ENCODE measurements at regions not wholly inside any gene's neighbourhood (a gene's known extent, or its start where the extent isn't known, plus 50 kb on each side); places are given as distances from the start of the nearest gene placed in this dataset.

DNA sequence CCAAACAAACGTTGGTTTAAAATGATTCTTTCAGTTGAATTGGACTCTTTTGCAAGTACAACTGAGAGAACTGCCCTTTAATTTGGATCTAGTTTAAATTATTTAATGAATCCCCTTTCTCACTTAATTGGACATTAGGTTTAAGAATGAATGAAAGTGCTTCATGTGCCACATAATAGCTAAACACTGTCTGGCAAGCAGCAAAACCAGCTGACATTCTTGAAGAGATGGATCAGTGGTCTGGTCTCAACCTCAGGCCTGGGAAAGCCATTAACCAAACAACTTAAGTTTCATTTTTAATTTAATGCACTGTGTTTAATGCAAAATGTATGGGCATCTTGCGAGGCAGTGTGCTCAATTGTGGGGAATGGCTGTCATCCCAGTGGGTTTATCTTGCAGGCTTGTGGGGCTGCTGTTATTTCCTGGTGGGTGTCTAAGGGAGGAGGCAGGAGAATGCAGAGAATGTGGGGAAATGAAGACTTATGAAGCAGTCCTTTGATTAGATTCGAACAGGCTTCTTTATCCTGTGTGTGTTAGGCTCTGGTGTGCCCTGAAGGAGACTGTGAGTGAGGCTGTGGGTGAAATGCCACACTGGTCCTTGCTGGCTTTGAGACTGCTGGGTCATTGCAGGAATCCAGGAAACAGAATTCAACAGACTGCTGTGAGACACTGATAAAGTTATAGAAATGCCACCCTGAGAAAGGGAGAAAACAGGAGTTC lies 144.1 kb upstream of the PELI2 start:
- H3K27me3 Mint-ChIP-seq (ENCODE audit: low read depth), result no peaks in the 10 kb centered on the region
- no peak overlapping the region for H3K4me3 Mint-ChIP-seq
- DNase-seq (ENCODE audit: low read depth, low spot score), result no peak
- TF ChIP-seq, protein P1, sequence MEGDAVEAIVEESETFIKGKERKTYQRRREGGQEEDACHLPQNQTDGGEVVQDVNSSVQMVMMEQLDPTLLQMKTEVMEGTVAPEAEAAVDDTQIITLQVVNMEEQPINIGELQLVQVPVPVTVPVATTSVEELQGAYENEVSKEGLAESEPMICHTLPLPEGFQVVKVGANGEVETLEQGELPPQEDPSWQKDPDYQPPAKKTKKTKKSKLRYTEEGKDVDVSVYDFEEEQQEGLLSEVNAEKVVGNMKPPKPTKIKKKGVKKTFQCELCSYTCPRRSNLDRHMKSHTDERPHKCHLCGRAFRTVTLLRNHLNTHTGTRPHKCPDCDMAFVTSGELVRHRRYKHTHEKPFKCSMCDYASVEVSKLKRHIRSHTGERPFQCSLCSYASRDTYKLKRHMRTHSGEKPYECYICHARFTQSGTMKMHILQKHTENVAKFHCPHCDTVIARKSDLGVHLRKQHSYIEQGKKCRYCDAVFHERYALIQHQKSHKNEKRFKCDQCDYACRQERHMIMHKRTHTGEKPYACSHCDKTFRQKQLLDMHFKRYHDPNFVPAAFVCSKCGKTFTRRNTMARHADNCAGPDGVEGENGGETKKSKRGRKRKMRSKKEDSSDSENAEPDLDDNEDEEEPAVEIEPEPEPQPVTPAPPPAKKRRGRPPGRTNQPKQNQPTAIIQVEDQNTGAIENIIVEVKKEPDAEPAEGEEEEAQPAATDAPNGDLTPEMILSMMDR (conservative IDR thresholded peaks at IDR 0.05), result no peak
- H3K9me3 Mint-ChIP-seq, result no peaks in the 10 kb centered on the region
- H3K27ac Mint-ChIP-seq (ENCODE audit: unreplicated experiment), result no peak overlapping the region
- peaks cover 21% of the 10 kb centered on the region for H3K4me1 Mint-ChIP-seq
- no peaks in the 10 kb centered on the region for H3K36me3 Mint-ChIP-seq (ENCODE audit: low read depth)

DNA sequence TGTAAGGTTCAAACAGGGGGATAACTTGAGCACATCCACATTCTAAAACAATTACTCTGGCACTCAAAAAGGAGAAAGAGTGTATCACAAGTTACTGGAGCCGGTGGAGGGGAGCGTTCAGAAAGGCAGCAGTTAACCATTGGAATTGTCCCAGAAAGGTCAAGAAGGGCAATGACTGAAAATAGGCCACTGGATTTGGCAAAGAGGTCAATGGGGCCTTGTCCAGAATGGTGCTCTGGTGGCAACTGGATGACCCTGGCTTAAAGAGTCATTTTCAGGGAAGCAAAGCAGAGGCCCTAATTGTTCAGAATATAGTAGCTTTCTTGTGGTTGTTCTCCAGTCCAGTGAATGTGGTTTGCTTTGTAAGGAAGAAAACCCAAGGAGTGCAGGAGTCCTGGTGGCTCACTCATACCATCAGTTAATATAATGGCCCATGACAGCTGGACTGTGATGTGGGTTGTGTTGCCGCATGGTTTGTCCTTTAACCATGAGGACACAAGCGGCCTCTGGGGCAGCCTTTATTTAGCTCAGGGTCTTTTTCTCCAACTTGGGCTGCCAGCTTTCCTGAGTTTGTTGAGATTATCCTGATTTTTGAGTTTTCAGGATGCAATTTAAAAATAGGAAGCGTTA lies 142.8 kb upstream of the PELI2 start:
- DNase-seq (ENCODE audit: low read depth, low spot score), result no peak
- no peak overlapping the region for H3K4me3 Mint-ChIP-seq
- H3K27ac Mint-ChIP-seq (ENCODE audit: unreplicated experiment), result peak overlapping the region; percentile 39
- peaks cover 21% of the 10 kb centered on the region for H3K4me1 Mint-ChIP-seq
- TF ChIP-seq, protein P1 (conservative IDR thresholded peaks at IDR 0.05), result no peak
- H3K9me3 Mint-ChIP-seq, result peaks cover 3% of the 10 kb centered on the region
- H3K27me3 Mint-ChIP-seq (ENCODE audit: low read depth), result no peaks in the 10 kb centered on the region
- H3K36me3 Mint-ChIP-seq (ENCODE audit: low read depth), result peaks cover 2% of the 10 kb centered on the region

DNA sequence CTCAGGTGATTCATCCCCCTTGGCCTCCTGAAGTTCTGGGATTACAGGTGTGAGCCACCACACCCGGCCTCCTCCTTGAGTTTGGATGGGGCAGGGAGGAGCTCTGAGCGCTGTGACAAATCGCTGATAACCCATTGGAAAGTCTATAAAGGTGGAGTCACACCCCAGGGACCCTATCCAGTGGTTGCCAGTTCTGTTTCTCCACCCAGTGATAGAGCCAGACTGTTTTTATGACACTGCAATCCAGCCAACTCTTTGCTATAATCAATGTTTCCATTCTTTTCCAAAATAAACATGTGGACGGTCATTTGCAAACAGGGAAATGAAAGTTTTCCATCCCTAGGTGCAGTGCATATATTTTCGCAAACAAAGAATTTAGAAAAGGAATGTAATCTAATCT lies 142.0 kb upstream of the PELI2 start:
- H3K27me3 Mint-ChIP-seq (ENCODE audit: low read depth), result no peaks in the 10 kb centered on the region
- peaks cover 4% of the 10 kb centered on the region for H3K36me3 Mint-ChIP-seq (ENCODE audit: low read depth)
- TF ChIP-seq, protein P1 (conservative IDR thresholded peaks at IDR 0.05), result no peak
- DNase-seq (ENCODE audit: low read depth, low spot score), result no peak
- H3K4me1 Mint-ChIP-seq, result peaks cover 21% of the 10 kb centered on the region
- no peak overlapping the region for H3K4me3 Mint-ChIP-seq
- H3K9me3 Mint-ChIP-seq, result peaks cover 6% of the 10 kb centered on the region
- H3K27ac Mint-ChIP-seq (ENCODE audit: unreplicated experiment), result no peak overlapping the region

DNA sequence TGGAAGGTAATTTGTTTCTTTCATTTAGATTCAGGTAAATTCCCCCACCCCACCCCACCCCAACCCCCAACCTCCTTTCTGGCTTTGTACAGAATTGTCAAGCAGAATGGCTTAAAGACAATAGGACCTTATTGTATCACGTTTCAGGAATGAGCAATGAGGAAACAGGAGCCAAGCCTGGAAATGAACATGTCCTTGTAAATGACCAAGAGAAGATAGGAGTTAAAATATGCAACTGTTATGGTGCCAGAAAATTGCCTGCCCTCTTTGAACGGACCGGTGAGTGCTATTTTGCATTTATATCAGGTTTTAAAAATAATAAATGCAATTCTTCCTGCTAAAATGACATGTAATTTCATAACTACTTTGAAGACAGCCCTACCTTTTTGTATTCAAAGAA lies 141.6 kb upstream of the PELI2 start:
- TF ChIP-seq, protein P1 (conservative IDR thresholded peaks at IDR 0.05), result no peak
- H3K27ac Mint-ChIP-seq (ENCODE audit: unreplicated experiment), result no peak overlapping the region
- H3K4me3 Mint-ChIP-seq, result no peak overlapping the region
- no peaks in the 10 kb centered on the region for H3K27me3 Mint-ChIP-seq (ENCODE audit: low read depth)
- H3K9me3 Mint-ChIP-seq, result peaks cover 11% of the 10 kb centered on the region
- DNase-seq (ENCODE audit: low read depth, low spot score), result no peak
- peaks cover 21% of the 10 kb centered on the region for H3K4me1 Mint-ChIP-seq
- H3K36me3 Mint-ChIP-seq (ENCODE audit: low read depth), result peaks cover 8% of the 10 kb centered on the region

DNA sequence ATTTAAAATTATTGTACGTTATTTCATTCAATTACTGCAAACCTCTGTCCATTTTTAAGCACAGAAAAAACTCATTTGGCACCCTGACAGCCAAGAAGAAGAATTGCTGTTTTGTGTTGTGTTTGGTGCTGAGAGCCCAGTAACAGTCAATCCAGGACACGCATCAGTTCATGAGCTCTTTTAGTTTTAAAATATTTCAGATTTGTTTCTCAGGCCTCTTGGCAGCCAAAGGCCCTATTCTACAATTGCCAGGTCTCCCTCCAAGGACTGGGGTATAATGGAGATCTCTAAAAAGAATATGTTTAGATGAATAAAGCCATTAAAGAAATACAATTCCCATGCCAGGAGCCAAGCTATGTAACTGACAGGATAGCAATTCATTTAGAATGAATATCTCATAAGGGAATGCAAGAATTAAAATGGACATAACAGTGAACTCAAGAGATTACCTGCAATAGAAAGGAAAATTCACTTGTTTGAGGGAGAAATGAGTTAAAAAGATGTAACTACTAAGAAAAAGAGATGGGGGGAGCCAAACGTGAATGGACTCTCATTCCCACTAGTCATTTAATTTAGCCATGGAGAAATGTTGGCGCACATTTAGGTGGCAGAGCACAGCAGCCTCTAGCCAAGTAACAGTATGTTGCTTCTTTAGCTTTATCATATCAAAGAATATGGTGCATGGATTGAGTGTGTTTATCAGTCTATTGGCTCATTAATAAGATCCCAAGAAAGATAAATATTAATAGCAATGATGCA lies 140.6 kb upstream of the PELI2 start:
- Mint-ChIP-seq H3K27ac (ENCODE audit: unreplicated experiment) (no peak overlapping the region), H3K4me1 (peaks cover 21% of the 10 kb centered on the region), H3K9me3 (peaks cover 12% of the 10 kb centered on the region), H3K27me3 (ENCODE audit: low read depth) (no peaks in the 10 kb centered on the region), H3K36me3 (ENCODE audit: low read depth) (peaks cover 8% of the 10 kb centered on the region), H3K4me3 (no peak overlapping the region)
- DNase-seq (ENCODE audit: low read depth, low spot score), result no peak
- TF ChIP-seq, protein P1 (conservative IDR thresholded peaks at IDR 0.05), result no peak
